Right lobe of liver (tissue), 6 donors: ENCODE measurements at regions not wholly inside any gene's neighbourhood (a gene's known extent, or its start where the extent isn't known, plus 50 kb on each side); places are given as distances from the start of the nearest gene placed in this dataset.

Source experiments
- ATAC-seq, 4 donors: fragments of 200-7000 bp; cut with Tn5 transposase; one replicate each; pipeline ENCODE4 v1.9.1; 2020; ENCODE audit warnings: mild to moderate bottlenecking in 4 of 4, moderate library complexity in 4 of 4
- DNase-seq, 3 donors: peaks; one replicate each; pipeline ENCODE4 v3.0.0-alpha.2; 2020
- H3K27ac ChIP-seq, 3 donors: fragments of 200-600 bp; one replicate each; pipeline ENCODE4 v1.8.0; 2022
- H3K27me3 ChIP-seq, 2 donors: fragments of 200-600 bp; one replicate each; pipeline ENCODE4 v1.8.0; 2022
- H3K36me3 ChIP-seq, 4 donors: fragments of 200-600 bp; sonication (generic) in 1 of 4; one replicate each; pipeline versions ENCODE4 v1.5.1 to v1.8.0; 2017 to 2022; ENCODE audit warnings: control low read depth in 1 of 4
- H3K4me1 ChIP-seq, 4 donors: fragments of 200-600 bp; sonication (generic) in 1 of 4; one replicate each; pipeline versions ENCODE4 v1.5.1 to v1.8.0; 2017 to 2022; ENCODE audit warnings: control low read depth in 1 of 4
- H3K4me3 ChIP-seq, 3 donors: fragments of 200-600 bp; one replicate each; pipeline ENCODE4 v1.8.0; 2022
- H3K9me3 ChIP-seq, 4 donors: fragments of 200-600 bp; sonication (generic) in 1 of 4; one replicate each; pipeline versions ENCODE4 v1.5.1 to v1.8.0; 2017 to 2022; ENCODE audit warnings: control low read depth in 1 of 4
- CTCF ChIP-seq, 4 donors: fragments of 200-600 bp in 3 of 4; fragments of 450-650 bp in 1 of 4; IDR thresholded peaks; one replicate each; pipeline versions ENCODE4 v1.5.1 to v1.8.0; 2016 to 2022; ENCODE audit warnings: antibody characterized with exemption in 4 of 4, mild to moderate bottlenecking in 2 of 4
- POLR2A ChIP-seq: fragments of 450-650 bp; IDR thresholded peaks from one replicate; pipeline ENCODE4 v1.6.1; 2017; ENCODE audit warnings: antibody characterized with exemption, mild to moderate bottlenecking
- WGBS: methylation state at CpG from one replicate; pipeline ENCODE4 v1.1.6; 2018; ENCODE audit warnings: low coverage, low lambda C conversion rate; ENCODE audit not compliant: insufficient coverage; ENCODE audit errors: missing lambda C conversion rate; 5-methylcytosine and 5-hydroxymethylcytosine counted together
- intact Hi-C, 2 donors: fragments of 100-400 bp; cut with DNase I; formaldehyde crosslinking; loops; one replicate each; pipeline versions ENCODE4 v1.11.2 to v1.14.1; 2022
- donor health status: DM: no; HTN: yes; CAD: no.
- donor health status: DM: no; HTN: no; CAD: no.
- donor health status: DM: no; HTN: no; CAD: no.
- donor health status: DM: no; HTN: yes; CAD: no.
- donor health status: DM: no; HTN: yes; CAD: no.

GRCh38 chr9:113649855-113650206 is 186.3 kb downstream of the RGS3 start:
- WGBS: 94% methylated on average over 2 of the region's 2 CpGs
- DNase-seq (no peak), ATAC-seq (no peak)
- no peak for TF ChIP-seq POLR2A
- TF ChIP-seq CTCF (IDR thresholded peaks at IDR 0.05): no peak
- Histone ChIP-seq H3K9me3 (no peaks in the 10 kb centered on the region), H3K27ac (no peak overlapping the region), H3K36me3 (no peaks in the 10 kb centered on the region), H3K4me3 (no peak overlapping the region), H3K27me3 (no peaks in the 10 kb centered on the region), H3K4me1 (peaks cover 0 to 18% (median 7%) of the 10 kb centered on the region in 4 donors)
- intact Hi-C loops: no loop called here

- TF ChIP-seq CTCF (IDR thresholded peaks at IDR 0.05) (no peak), POLR2A (peak; percentile 22)
- 51% methylated on average over 5 of the region's 16 CpGs for WGBS
- H3K9me3 ChIP-seq: no peaks in the 10 kb centered on the region
- H3K27me3 ChIP-seq: no peaks in the 10 kb centered on the region
- no peaks in the 10 kb centered on the region for H3K36me3 ChIP-seq
- peaks cover 0 to 23% (median 7%) of the 10 kb centered on the region in 4 donors for H3K4me1 ChIP-seq
- ATAC-seq (peak in 1 of 4 donors; percentile 55), DNase-seq (peak in 2 of 3 donors; percentile 40 to 49)
- H3K27ac ChIP-seq: no peak overlapping the region
- intact Hi-C loops: no loop called here
- no peak overlapping the region for H3K4me3 ChIP-seq
Observed at GRCh38 chr9:113650207-113651131, 186.9 kb downstream of the RGS3 start.

GRCh38 chr9:113651896-113652295 is 188.4 kb downstream of the RGS3 start:
- TF ChIP-seq CTCF (IDR thresholded peaks at IDR 0.05): no peak
- TF ChIP-seq POLR2A: no peak
- no peak overlapping the region for H3K4me3 ChIP-seq
- no peaks in the 10 kb centered on the region for H3K27me3 ChIP-seq
- peaks cover 0 to 23% (median 7%) of the 10 kb centered on the region in 4 donors for H3K4me1 ChIP-seq
- 90% methylated on average over 3 of the region's 3 CpGs for WGBS
- intact Hi-C loops: no loop called here
- DNase-seq: peak in 1 of 3 donors; percentile 37
- H3K36me3 ChIP-seq: no peaks in the 10 kb centered on the region
- peak overlapping the region; percentile 60 to 85 (median 63) for H3K27ac ChIP-seq
- no peak for ATAC-seq
- H3K9me3 ChIP-seq: no peaks in the 10 kb centered on the region

- Histone ChIP-seq H3K4me3 (no peak overlapping the region), H3K9me3 (no peaks in the 10 kb centered on the region), H3K36me3 (no peaks in the 10 kb centered on the region), H3K4me1 (peaks cover 0 to 23% (median 7%) of the 10 kb centered on the region in 4 donors), H3K27me3 (no peaks in the 10 kb centered on the region), H3K27ac (peak overlapping the region; percentile 60 to 85 (median 63))
- 32% methylated on average over 5 of the region's 6 CpGs for WGBS
- peak; percentile 59 for TF ChIP-seq POLR2A
- no peak for TF ChIP-seq CTCF (IDR thresholded peaks at IDR 0.05)
- intact Hi-C loops: no loop called here
- ATAC-seq (peak; percentile 70 to 87 (median 75)), DNase-seq (peak; percentile 57 to 90 (median 78))
Observed at GRCh38 chr9:113652355-113653152, 189.0 kb downstream of the RGS3 start.
